NCI-H2171 treated with DMSO at 0.1 percent for 48 hours (cell line): ENCODE measurements at regions not wholly inside any gene's neighbourhood (a gene's known extent, or its start where the extent isn't known, plus 50 kb on each side); places are given as distances from the start of the nearest gene placed in this dataset.

Source experiments
- DNase-seq: peaks from one replicate; lab custom pipeline; 2025; lab: John Stamatoyannopoulos, UW

DNA sequence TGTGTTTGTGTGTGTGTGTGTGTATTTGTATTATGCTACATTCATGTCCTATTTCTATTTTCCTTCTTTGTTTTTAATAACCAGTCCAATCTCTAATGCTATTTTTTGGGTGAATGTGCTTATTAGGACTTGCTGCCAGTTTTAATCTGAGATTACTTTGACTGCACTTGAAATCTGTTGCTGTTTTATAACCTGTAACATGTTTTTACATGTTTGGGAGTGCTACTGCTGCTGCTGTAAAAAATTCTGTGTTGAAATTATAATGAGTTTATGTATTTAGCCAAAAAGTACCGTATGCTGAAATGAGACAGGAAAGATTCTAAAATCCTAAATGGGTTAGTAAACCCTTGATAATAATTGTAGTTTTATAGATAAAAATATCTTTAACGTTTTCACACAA is 104.7 kb upstream of the SSBP2 start:
- DNase-seq = peak; percentile 35

GRCh38 chr5:81854915-81855314 is 104.0 kb upstream of the SSBP2 start:
- DNase-seq = peak; percentile 7

GRCh38 chr5:81854485-81854884 is 103.6 kb upstream of the SSBP2 start:
- no peak for DNase-seq

DNA sequence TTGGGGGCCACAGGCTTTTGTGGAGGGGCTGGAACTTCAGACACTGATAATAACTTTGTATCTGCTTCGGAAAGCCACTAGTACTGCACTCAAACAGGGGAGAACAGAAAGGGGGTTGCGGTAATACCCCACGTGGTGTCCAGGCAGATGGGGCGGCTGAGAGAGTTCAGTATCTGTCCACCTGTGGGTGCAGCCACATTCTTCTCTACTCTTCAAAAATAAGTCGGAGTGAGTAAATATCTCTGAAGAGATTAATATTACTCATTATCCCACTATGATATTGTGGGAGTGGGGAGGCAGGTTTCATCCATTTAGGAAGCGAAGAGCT is 102.1 kb upstream of the SSBP2 start:
- no peak for DNase-seq

- DNase-seq = peak; percentile 62
Observed at GRCh38 chr5:81852291-81853029, 101.6 kb upstream of the SSBP2 start.

DNA sequence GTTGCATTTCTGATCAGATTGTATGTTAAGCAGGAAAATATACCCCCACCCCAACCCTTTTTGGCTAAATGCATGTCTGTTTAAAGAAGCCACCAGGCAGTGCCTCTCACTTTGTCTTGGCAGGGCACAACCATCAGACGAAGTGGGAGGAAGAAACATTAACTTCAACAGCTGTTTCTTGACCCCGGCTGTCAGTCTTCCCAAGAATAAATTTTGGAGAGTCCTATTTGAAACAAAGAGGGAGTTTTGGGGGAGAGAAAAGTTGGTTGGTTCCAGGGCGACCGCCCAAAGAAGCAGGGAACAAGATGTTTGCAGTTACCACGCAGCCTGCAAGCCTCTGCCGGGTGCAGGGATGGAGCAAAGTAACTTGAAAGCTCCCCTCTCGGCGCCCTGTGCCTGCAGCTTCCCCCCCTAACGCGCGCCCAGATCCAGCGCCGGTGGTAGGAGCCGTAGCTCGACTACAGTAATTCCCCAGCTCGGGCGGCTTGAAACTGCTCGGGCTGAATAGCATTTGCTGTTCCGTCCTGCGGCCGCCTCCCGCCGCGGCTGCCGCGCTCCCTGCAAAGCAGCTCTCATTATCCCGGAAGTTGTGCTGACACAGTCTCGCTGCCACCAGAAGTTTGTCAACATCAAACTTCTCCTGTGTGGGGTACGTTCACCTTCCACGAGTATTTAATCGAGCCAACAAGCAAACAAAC is 100.7 kb upstream of the SSBP2 start:
- DNase-seq = peak; percentile 86

GRCh38 chr5:81850501-81851357 is 99.8 kb upstream of the SSBP2 start:
- peak; percentile 6 for DNase-seq

GRCh38 chr5:81849770-81850367 is 99.0 kb upstream of the SSBP2 start:
- no peak for DNase-seq

- no peak for DNase-seq
Observed at GRCh38 chr5:81848362-81848880, 97.5 kb upstream of the SSBP2 start.

DNA sequence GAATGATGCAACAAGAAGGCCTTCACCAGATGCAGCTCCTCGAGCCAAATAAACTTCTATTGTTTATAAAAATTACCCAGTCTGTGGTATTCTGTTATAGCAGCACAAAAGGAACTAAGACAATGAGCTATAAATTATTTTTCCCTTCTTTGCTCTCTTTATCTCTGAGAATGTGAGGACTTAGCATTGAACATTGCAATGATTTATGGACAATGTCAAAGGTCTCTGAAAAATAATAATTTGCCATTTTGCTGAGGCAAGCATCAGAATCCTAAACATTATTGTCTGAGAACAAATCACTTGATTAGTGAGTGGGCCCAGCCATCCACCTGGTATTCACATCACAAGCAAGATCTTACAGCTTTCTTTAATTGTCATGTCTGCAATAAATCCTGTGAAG is 95.4 kb upstream of the SSBP2 start:
- DNase-seq = no peak

- DNase-seq = no peak
Observed at GRCh38 chr5:81843845-81844244, 92.9 kb upstream of the SSBP2 start.

DNA sequence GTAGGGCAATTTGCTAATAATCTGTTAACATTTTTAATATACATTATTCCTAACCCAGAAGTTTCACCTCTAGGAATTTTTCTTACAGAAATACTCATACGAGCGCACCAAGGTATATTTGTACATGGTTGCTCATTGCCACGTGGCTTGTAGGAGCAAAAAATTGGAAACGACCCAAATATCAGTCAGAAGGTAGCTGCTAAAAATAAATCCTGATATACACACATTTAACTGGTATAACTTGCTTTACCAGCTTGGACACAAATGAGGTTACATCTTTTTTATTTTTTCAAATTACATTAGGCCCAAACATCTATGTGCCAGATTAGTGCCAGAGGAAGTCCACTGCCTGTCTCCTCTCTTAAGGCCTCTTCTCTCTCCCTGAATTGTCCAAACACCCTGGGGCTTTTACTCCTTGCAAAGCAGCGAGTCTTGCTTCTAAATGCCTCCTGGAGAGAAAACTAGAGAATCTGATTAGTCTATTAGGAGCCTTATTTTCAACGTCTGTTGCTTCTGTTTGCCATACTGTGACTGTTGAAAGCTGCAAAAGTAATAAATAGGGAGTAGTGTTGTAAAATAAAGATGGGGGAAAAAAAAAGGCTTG is 92.0 kb upstream of the SSBP2 start:
- no peak for DNase-seq

GRCh38 chr5:81839034-81839433 is 88.1 kb upstream of the SSBP2 start:
- no peak for DNase-seq

DNA sequence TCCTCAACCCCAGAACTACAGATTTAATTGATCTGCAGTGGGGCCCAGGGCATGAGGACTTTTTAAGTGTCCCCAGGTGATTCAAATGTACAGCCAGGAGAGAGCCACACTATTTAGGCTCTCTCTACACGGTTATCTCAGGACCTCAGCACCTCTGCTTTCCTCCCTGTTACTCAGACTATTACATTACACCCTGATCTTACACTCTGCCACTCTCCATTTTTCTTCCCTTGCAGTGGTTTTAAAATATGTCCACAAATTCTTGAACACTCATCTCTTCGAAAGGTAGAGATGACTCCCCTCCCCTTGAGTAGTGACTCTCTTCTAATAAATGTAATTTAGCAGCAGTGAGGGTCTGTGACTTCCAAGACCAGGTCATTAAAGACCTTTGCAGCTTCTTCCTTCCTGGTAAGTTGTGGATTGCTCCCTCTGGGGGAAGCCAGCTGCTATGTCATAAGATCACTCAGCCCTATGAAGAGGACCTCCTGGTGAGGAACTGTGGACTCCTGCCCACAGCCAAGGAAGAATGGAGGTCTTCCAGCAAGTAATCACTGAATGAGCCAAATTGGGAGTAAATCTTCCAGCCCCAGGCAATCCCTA is 87.5 kb upstream of the SSBP2 start:
- DNase-seq = no peak

DNA sequence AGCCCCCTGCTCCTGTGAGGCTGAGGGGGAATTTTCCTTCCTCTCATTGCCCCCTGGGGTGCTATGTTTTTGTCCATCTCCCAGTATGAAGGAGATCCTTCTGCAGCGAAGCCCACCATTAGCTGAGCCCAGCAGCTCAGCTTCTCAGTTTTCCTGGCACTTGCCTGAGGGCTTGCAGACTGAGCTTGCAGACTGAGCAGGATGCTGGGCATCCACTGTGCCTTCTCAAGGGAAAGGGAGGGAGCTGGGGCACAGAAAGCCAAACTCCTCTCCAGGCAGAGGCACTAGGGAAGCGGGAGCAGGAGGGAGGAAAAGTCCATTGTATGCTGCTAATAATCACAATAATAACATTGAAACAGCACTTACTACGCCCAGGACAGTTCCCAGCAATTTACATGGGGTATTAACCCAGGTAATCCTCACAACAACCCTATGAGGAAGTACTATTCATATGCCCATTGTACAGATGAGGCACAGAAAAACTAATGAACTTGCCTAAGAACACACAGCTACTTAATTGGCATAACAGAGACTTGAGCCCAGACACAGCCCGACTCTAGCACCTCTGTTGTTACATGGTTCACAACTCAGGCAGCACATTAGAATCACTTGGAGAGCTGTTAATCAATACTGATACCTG is 86.9 kb upstream of the SSBP2 start:
- DNase-seq = no peak

- no peak for DNase-seq
Observed at GRCh38 chr5:81835814-81836367, 85.0 kb upstream of the SSBP2 start.

- no peak for DNase-seq
Observed at GRCh38 chr5:81834021-81834660, 83.2 kb upstream of the SSBP2 start.

DNA sequence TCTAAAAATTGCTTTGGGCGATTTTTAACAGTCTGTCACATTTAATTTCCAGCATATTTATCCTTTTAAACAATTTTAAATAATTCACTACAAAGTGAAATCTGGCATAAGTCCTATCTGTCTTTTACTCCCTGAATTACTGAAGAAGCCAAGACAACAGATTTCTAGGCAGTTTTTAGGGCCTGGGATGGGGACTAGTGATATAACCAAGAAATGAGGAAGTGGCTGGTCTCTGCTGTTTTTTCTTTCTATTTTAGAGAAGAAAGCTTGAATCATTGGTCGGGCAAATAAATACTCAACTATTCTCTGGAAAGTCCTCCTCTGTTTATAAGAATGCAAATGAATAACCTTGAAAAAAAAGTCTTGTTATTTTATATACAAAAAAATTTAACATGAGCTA is 79.7 kb upstream of the SSBP2 start:
- no peak for DNase-seq

GRCh38 chr5:81829242-81829641 is 78.3 kb upstream of the SSBP2 start:
- DNase-seq = no peak

DNA sequence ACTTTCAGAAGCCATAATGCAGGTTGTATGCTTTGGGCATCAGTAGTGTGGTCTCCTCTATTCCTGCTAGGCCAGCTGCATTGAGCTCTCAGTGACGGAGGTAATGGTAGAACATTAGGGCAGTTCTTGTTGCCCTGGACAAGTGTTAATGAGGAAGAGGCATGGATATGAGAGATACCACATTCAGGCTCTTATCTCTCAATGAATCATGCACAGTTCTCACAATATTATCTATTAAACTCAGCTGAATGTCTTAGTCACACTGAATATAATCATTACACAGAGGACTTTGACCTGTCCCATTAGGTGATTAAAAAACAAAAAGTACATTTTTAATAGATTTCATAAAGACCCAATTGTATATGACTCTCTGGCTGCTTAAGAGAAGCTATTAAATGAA is 76.6 kb upstream of the SSBP2 start:
- DNase-seq = no peak
